H1 (cell line): ENCODE measurements at regions not wholly inside any gene's neighbourhood (a gene's known extent, or its start where the extent isn't known, plus 50 kb on each side); places are given as distances from the start of the nearest gene placed in this dataset.

ENCODE experiments used
- CHD7 ChIP-seq: fragments of 300-600 bp; sonication (generic); IDR thresholded peaks from 2 replicates; pipeline ENCODE4 v1.7.1; 2012; ENCODE audit warnings: low read length, moderate library complexity, mild to moderate bottlenecking, inconsistent platforms; ENCODE audit not compliant: insufficient replicate concordance
- EGR1 ChIP-seq: IDR thresholded peaks from 2 replicates; pipeline ENCODE4 v1.6.1; 2011; ENCODE audit warnings: low read depth, low read length, borderline replicate concordance
- JUND ChIP-seq: IDR thresholded peaks from 2 replicates; pipeline ENCODE4 v1.6.1; 2011; ENCODE audit warnings: mild to moderate bottlenecking, improper control_type of control experiment, low read length
- RBBP5 ChIP-seq: IDR thresholded peaks from 2 replicates; pipeline ENCODE4 v1.7.1; 2012; ENCODE audit warnings: low read depth, mild to moderate bottlenecking, inconsistent platforms, low read length, moderate library complexity, borderline replicate concordance
- SRF ChIP-seq: IDR thresholded peaks from 2 replicates; pipeline ENCODE4 v1.6.1; 2011; ENCODE audit warnings: mild to moderate bottlenecking, low read depth, low read length, moderate library complexity
- SUZ12 ChIP-seq: fragments of 200-600 bp; sonication (generic); IDR thresholded peaks from 2 replicates; pipeline ENCODE4 v1.6.1; 2012; ENCODE audit warnings: mild to moderate bottlenecking, inconsistent platforms, low read length, moderate library complexity, mixed read lengths
- TBP ChIP-seq: IDR thresholded peaks from 2 replicates; pipeline ENCODE4 v1.6.1; 2011; ENCODE audit warnings: low read depth, low read length, improper control_type of control experiment
- TF ChIP-seq, protein P1 (sequence below): IDR thresholded peaks from 2 replicates; pipeline ENCODE4 v1.6.1; 2011; ENCODE audit warnings: low read length, improper control_type of control experiment
- TF ChIP-seq, protein P2 (sequence below), 3 experiments: IDR thresholded peaks; 1 replicate in 2 of 3; 2 replicates in 1 of 3; pipeline versions ENCODE4 v1.5.1 to v1.6.1; 2011; ENCODE audit warnings: low read length in 3 of 3, mild to moderate bottlenecking in 3 of 3, inconsistent platforms in 2 of 3, low read depth in 1 of 3, moderate library complexity in 1 of 3; ENCODE audit not compliant: insufficient read depth in 1 of 3; ENCODE audit errors: control extremely low read depth in 1 of 3

DNA sequence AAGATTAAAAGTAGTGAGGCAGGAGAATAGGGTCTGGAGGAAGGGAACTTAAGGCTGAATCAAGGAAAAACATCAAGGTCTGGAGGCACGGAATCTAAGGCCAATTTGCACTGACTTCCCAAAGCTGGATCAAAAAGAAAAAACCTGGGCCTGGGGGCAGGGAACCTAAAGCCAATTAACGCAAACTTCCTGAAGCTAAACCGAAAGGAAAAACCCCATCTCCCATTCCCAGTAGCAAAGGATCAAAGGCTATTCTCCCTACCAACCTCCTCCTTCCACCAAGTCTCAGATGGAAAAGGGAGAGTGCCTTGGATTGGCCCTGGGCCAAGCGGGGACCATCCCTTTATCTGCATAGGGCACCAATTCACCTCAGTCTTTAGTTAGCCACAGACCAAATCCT is 384.2 kb downstream of the GRIN2B start (continued):
- no peak for TF ChIP-seq CHD7
- TF ChIP-seq EGR1 = no peak
- TF ChIP-seq SUZ12 = no peak
- TF ChIP-seq, protein P1, sequence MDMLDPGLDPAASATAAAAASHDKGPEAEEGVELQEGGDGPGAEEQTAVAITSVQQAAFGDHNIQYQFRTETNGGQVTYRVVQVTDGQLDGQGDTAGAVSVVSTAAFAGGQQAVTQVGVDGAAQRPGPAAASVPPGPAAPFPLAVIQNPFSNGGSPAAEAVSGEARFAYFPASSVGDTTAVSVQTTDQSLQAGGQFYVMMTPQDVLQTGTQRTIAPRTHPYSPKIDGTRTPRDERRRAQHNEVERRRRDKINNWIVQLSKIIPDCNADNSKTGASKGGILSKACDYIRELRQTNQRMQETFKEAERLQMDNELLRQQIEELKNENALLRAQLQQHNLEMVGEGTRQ = no peak
- TF ChIP-seq, protein P2, sequence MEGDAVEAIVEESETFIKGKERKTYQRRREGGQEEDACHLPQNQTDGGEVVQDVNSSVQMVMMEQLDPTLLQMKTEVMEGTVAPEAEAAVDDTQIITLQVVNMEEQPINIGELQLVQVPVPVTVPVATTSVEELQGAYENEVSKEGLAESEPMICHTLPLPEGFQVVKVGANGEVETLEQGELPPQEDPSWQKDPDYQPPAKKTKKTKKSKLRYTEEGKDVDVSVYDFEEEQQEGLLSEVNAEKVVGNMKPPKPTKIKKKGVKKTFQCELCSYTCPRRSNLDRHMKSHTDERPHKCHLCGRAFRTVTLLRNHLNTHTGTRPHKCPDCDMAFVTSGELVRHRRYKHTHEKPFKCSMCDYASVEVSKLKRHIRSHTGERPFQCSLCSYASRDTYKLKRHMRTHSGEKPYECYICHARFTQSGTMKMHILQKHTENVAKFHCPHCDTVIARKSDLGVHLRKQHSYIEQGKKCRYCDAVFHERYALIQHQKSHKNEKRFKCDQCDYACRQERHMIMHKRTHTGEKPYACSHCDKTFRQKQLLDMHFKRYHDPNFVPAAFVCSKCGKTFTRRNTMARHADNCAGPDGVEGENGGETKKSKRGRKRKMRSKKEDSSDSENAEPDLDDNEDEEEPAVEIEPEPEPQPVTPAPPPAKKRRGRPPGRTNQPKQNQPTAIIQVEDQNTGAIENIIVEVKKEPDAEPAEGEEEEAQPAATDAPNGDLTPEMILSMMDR (IDR thresholded peaks at IDR 0.05; ENCODE audit: control extremely low read depth in 1 of 3, insufficient read depth in 1 of 3, low read depth in 1 of 3, low read length in 3 of 3) = no peak
- TF ChIP-seq RBBP5 = no peak
- no peak for TF ChIP-seq SRF
- no peak for TF ChIP-seq JUND
- no peak for TF ChIP-seq TBP
